ENCODE measurements at regions not wholly inside any gene's neighbourhood (a gene's known extent, or its start where the extent isn't known, plus 50 kb on each side); places are given as distances from the start of the nearest gene placed in this dataset.
"Not testable (repeated sequence)": the region's sequence is repeated elsewhere in the genome, so short reads cannot be mapped to it uniquely, and the experiment has no call there.

DNA sequence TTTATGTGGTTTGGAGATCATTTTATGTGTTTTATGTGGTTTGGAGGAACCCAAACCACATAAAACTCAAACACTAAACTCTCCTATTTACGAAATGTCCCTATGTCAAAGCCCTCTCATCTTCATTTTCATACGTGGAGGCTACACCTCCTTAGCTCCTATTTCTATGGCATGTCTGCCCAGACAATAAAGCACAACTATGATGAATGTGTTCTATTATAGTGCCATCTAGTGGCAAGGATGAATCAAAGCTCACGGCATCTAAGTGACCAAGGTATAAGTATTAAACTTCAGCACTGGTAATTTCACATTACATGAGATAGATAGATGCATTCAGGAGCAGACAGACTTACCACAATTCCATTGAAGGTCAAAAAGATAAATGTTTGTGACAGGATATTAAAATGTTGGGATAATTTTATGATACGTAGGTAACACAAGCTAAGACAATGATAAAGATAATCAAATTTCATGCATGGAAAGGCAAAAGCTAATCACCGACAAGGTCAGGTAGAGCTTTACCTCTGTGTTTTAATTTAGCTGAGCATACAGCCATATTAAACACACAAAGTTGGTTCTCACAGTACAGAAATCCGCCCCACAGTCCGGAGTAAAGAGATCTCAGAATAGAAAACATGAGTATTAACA is 130.6 kb upstream of the FHIT start:
- peak; percentile 34 for DNase-seq (ENCODE audit: low spot score)

DNA sequence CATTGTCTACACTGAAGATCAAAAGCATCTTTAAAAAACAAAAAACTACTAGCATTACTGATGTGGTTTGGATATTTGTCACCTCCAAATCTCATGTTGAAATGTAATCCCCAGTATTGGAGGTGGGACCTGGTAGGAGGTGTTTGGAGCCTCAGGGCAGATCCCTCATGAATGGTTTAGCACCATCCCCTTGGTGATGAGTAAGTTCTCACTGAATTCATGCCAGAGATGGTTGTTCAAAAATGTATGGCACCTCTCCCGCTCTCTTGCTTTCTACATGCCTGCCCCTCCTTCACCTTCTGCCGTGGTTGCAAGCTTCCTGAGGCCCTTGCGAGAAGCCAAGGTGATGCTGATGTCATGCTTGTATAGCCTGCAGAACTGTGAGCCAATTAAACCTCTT is 136.6 kb upstream of the FHIT start:
- DNase-seq (ENCODE audit: low spot score) = no peak

GRCh38 chr3:61393480-61393947 is 142.3 kb upstream of the FHIT start:
- DNase-seq (ENCODE audit: low spot score) = not testable (repeated sequence)

- no peak for DNase-seq (ENCODE audit: low spot score)
Observed at GRCh38 chr3:61401359-61401758, 150.1 kb upstream of the FHIT start.

GRCh38 chr3:61407397-61407796 is 154.0 kb upstream of the PTPRG start:
- DNase-seq (ENCODE audit: low spot score) = no peak

DNA sequence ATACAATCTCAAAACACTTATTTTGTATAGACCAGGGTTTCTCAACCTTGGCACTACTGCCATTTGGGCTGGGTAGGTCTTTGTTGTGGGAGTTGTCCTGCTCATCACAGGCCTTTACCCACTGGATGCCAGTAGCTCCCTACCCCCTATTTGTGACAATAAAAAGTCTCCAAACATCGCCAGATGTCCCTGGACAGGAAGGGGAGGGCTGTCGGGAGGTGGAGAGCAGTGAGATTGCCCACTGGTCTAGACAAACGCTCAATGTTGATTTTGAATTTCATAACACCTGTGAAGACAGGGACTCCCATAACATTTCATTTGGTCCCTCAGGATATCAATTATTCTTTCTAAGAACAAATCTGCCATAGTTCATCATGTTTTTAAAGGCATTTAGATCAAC is 151.7 kb upstream of the PTPRG start:
- no peak for DNase-seq (ENCODE audit: low spot score)

- DNase-seq (ENCODE audit: low spot score) = not testable (repeated sequence)
Observed at GRCh38 chr3:61410358-61410757, 151.0 kb upstream of the PTPRG start.

DNA sequence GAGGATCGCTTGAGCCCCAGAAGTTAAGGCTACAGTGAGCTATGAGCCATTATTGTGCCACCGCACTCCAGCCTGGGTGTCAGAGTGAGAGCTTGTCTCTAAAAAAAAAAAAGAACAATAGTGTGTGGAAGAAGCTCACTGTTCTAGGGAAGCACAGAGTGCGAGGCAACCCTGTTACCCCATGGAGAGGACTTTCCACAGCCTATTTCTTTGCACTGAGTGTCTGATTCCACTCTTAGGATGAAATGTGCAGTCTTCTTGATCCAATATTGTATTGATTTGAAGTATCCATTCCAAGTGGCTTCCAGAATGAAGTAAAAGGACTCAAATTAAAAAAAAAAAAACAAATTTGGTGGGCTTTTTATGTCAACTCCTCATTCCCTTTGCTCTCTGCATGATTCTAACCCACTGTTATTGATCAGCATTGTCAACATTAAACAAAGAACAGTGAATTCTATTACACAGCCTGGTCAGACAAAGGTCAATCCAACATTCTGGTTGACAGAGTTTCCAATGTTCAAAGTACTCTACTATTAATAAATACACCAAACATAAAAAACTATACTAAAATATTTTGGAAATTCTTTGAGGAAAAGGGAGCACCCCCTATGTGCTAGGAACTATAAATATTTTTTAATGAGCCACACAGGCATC is 150.2 kb upstream of the PTPRG start:
- no peak for DNase-seq (ENCODE audit: low spot score)

GRCh38 chr3:61414456-61414855 is 146.9 kb upstream of the PTPRG start:
- DNase-seq (ENCODE audit: low spot score) = no peak

DNA sequence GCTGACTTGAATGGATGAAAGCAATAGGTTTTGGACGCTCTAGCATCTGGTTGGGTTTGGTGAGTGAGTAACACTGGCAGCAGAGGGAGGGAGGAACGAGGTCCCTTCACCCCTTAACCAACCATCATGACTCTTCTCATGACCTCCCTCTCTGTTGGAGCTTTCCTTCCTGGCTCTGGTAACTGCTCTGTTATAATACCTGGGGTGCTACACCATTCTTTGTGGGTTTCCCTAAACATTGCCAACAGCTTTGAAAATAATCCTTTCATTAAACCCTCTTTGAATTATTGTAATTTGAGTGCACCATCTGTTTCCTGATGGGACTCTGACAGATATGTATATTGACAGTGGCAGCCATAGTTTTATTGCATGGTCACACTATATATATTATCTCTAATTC is 146.2 kb upstream of the PTPRG start:
- DNase-seq (ENCODE audit: low spot score) = no peak

DNA sequence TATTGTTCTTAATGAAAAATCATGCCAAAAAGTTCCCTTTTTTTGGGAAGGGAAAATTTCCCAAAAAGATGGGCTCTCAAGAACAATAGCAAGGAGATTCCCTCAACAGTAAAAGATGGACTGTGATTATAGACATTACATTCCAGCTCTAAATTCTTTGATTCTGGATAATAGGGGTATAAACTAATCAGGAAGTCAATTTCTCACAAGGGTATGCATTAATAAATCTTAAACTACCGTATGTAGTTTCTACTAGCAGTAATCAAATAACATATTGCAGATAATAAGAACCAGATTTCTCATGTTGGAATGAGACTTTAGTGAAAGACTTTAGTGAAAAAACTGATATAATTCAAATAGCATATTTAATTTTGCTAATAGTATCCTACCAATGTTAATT is 144.8 kb upstream of the PTPRG start:
- no peak for DNase-seq (ENCODE audit: low spot score)

GRCh38 chr3:61417352-61417751 is 144.0 kb upstream of the PTPRG start:
- DNase-seq (ENCODE audit: low spot score) = no peak

DNA sequence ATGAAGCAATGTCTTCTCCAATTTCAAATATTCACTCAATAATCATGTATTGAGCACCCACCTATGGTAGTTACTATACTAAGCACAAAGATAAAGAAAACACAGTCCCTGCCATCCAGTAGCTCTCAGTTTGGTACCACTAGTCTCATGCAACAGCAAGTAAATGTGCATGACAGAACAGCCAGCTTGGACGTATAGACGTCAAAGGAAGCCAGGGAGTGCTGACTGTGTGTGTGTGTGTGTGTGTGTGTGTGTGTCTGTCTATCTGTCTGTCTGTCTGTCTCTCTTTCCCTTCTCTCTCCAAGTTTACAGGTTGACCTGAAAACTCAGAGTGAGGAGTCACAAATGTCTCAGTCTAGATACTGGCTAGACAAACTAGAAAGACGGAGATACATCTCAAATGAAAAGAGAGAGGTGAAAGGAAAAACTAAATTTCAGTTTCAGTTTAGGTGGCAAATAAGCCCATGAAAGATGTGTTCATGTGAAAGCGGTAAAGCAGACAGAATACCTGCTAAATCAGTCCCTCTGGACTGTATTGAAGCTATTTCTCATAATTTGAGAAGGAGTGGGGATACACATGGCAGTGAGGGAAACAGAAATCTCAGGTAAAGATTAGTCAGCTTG is 141.1 kb upstream of the PTPRG start:
- DNase-seq (ENCODE audit: low spot score) = no peak

DNA sequence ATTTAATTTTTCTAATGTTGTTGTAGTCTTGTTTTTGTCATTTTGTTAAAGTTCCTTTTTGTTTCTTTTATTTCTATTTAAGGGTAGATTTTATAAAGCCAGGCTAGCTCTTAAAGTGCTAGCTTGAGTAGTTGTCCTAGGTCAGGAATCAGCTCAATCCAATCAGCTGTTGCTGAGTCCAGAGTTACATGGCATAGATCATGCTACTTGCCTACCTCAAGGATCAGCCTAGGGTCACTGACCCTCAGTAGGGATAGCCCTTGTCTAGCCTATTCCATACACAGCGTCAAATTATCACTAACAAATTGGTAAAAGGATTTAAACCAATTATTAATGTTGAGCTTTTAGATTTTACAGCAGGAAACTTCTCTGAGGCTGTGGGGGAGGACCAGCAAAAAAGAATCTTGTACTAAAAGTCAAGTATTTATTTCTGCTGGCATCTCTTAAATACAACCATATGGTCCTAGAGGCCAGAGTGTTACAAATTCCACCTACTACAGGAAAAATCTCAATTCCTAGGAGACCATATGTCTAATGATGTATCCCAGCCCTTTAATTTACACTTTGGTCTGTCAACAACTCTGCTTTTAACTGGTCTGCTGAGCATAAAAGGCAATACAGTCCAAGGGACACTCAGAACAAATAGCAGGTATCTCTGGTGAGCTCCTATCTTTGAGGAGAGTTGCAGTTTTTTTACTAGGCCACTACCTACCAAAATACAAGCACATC is 138.3 kb upstream of the PTPRG start:
- no peak for DNase-seq (ENCODE audit: low spot score)

- DNase-seq (ENCODE audit: low spot score) = no peak
Observed at GRCh38 chr3:61425356-61425755, 136.0 kb upstream of the PTPRG start.

GRCh38 chr3:61429106-61429505 is 132.3 kb upstream of the PTPRG start:
- DNase-seq (ENCODE audit: low spot score) = no peak

DNA sequence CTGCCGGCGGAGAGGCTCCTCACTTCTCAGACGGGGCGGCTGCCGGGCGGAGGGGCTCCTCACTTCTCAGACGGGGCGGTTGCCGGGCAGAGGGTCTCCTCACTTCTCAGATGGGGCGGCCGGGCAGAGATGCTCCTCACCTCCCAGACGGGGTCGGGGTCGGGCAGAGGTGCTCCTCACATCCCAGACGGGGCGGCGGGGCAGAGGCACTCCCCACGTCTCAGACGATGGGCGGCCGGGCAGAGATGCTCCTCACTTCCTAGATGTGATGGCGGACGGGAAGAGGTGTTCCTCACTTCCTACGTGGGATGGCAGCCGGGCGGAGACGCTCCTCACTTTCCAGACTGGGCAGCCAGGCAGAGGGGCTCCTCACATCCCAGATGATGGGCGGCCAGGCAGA is 126.5 kb upstream of the PTPRG start:
- not testable (repeated sequence) for DNase-seq (ENCODE audit: low spot score)

DNA sequence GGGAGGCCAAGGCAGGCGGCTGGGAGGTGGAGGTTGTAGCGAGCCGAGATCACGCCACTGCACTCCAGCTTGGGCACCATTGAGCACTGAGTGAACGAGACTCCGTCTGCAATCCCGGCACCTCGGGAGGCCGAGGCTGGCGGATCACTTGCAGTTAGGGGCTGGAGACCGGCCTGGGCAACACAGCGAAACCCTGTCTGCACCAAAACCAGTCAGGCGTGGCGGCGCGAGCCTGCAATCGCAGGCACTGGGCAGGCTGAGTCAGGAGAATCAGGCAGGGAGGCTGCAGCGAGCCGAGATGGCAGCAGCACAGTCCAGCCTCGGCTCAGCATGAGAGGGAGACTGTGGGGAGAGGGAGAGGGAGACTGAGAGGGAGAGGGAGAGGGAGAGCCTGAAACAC is 126.0 kb upstream of the PTPRG start:
- DNase-seq (ENCODE audit: low spot score) = not testable (repeated sequence)

DNA sequence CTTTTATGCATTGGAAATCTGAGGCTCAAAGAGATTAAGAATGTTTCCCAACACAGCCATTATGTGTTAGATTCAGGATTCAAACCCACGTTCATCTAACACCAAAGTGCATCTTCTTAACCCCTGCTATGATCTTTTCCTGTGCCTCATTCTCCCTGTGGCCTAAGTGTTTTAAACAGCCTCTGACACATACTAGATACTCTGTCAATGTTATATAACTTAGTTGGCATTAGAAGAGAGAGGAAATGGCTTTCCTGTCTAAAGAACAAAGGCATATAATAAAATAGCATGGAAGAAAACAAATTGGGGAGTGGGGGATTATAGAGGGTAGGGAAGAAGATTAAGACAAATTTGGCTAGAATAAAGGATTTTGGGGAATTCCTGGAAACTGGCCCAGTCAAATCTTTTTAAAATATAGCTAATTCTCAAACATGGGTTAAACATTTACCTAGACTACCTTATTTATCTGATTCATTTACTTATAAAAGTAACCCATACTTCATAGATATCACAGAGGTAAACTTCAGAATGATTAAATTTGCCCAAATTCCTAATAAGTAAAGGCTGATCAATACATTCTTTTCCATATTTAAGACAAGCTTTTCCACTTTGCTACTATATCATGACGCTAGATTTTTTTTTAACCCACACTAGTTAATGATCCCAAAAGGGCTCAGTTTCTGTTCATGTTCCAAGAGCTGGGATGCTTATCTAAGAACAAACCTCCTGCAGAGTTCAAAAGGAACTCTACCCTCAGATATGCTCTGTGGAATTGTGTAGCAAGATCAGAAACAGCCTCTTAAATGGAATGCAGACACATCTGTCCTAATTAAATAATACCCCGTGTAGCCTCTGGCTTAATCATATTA is 122.9 kb upstream of the PTPRG start:
- DNase-seq (ENCODE audit: low spot score) = no peak

- DNase-seq (ENCODE audit: low spot score) = no peak
Observed at GRCh38 chr3:61439122-61439458, 122.3 kb upstream of the PTPRG start.

DNA sequence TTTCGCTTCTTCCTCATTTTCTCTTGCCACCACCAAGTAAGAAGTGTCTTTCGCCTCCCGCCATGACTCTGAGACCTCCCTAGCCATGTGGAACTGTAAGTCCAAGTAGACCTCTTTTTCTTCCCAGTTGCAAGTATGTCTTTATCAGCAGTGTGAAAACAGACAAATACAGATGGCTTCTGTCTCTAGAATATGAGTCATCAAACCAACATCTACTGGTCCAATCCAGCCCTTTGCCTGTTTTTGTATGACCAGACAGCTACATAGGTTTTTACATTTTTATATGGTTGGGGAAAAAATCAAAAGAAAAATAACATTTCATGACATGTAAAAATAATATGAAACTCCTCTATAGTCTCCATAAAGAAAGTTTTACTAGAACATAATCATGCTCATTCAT is 118.7 kb upstream of the PTPRG start:
- no peak for DNase-seq (ENCODE audit: low spot score)

GRCh38 chr3:61443886-61444285 is 117.5 kb upstream of the PTPRG start:
- DNase-seq (ENCODE audit: low spot score) = no peak

Measured in germinal center (tissue), 1 donor.